Activated naive CD4-positive, alpha-beta T cell treated with anti-CD3 and anti-CD28 coated beads, Interleukin-2, amount 10 ng/mL, durations not matched to agents 7 days and 5 days (primary cell): ENCODE measurements at regions not wholly inside any gene's neighbourhood (a gene's known extent, or its start where the extent isn't known, plus 50 kb on each side); places are given as distances from the start of the nearest gene placed in this dataset.

Source experiments
- CTCF ChIA-PET: fragments of 350-600 bp; sonication (Branson Sonifier 250); formaldehyde crosslinking; loops from one replicate; lab custom pipeline; 2021; ENCODE audit warnings: antibody characterized with exemption; lab: Charles Lee
- DNase-seq: peaks from one replicate; pipeline ENCODE4 v3.0.0-alpha.2; 2020
- H3K27ac Mint-ChIP-seq: one replicate; pipeline ENCODE4 v1.8.0; 2021; ENCODE audit warnings: mild to moderate bottlenecking, moderate library complexity, mixed read lengths
- H3K27me3 Mint-ChIP-seq: one replicate; pipeline ENCODE4 v1.8.0; 2021; ENCODE audit warnings: mild to moderate bottlenecking, mixed read lengths
- H3K36me3 Mint-ChIP-seq: one replicate; pipeline ENCODE4 v1.8.0; 2021; ENCODE audit warnings: mixed read lengths
- H3K4me1 Mint-ChIP-seq: one replicate; pipeline ENCODE4 v1.8.0; 2021; ENCODE audit warnings: mixed read lengths
- H3K4me3 Mint-ChIP-seq: one replicate; pipeline ENCODE4 v1.8.0; 2021; ENCODE audit warnings: mild to moderate bottlenecking, moderate library complexity, mixed read lengths
- H3K9me3 Mint-ChIP-seq: one replicate; pipeline ENCODE4 v1.8.0; 2021; ENCODE audit warnings: mixed read lengths

- Mint-ChIP-seq H3K27me3 (no peaks in the 10 kb centered on the region), H3K4me3 (no peak overlapping the region), H3K9me3 (peaks cover 3% of the 10 kb centered on the region), H3K4me1 (peaks cover 9% of the 10 kb centered on the region), H3K27ac (no peak overlapping the region), H3K36me3 (peaks cover 2% of the 10 kb centered on the region)
- CTCF ChIA-PET, result no interaction called here
- no peak for DNase-seq
Measured at GRCh38 chrX:78527818-78528217, 131.3 kb downstream of the RTL3 start.

- peaks cover 2% of the 10 kb centered on the region for H3K36me3 Mint-ChIP-seq
- CTCF ChIA-PET, result no interaction called here
- no peak overlapping the region for H3K4me3 Mint-ChIP-seq
- no peak overlapping the region for H3K27ac Mint-ChIP-seq
- peaks cover 6% of the 10 kb centered on the region for H3K4me1 Mint-ChIP-seq
- peaks cover 3% of the 10 kb centered on the region for H3K9me3 Mint-ChIP-seq
- H3K27me3 Mint-ChIP-seq, result no peaks in the 10 kb centered on the region
- DNase-seq, result no peak
Measured at GRCh38 chrX:78527263-78527662, 131.9 kb downstream of the RTL3 start.

- Mint-ChIP-seq H3K4me3 (no peak overlapping the region), H3K4me1 (peaks cover 16% of the 10 kb centered on the region), H3K27ac (no peak overlapping the region), H3K36me3 (peaks cover 9% of the 10 kb centered on the region), H3K9me3 (peaks cover 8% of the 10 kb centered on the region), H3K27me3 (no peaks in the 10 kb centered on the region)
- CTCF ChIA-PET, result no interaction called here
- no peak for DNase-seq
Measured at GRCh38 chrX:78522601-78523000, 136.5 kb downstream of the RTL3 start.

- CTCF ChIA-PET, result no interaction called here
- H3K9me3 Mint-ChIP-seq, result peaks cover 15% of the 10 kb centered on the region
- peaks cover 19% of the 10 kb centered on the region for H3K36me3 Mint-ChIP-seq
- H3K27me3 Mint-ChIP-seq, result no peaks in the 10 kb centered on the region
- DNase-seq, result peak; percentile 71
- H3K4me3 Mint-ChIP-seq, result peak overlapping the region; percentile 4
- H3K4me1 Mint-ChIP-seq, result peaks cover 49% of the 10 kb centered on the region
- peak overlapping the region; percentile 94 for H3K27ac Mint-ChIP-seq
Measured at GRCh38 chrX:78517124-78517523, 142.0 kb downstream of the RTL3 start.

- CTCF ChIA-PET, result no interaction called here
- DNase-seq, result no peak
- Mint-ChIP-seq H3K27ac (peak overlapping the region; percentile 58), H3K4me3 (no peak overlapping the region), H3K27me3 (no peaks in the 10 kb centered on the region), H3K4me1 (peaks cover 49% of the 10 kb centered on the region), H3K36me3 (peaks cover 23% of the 10 kb centered on the region), H3K9me3 (peaks cover 26% of the 10 kb centered on the region)
Measured at GRCh38 chrX:78514852-78515251, 144.3 kb downstream of the RTL3 start.

- Mint-ChIP-seq H3K36me3 (peaks cover 24% of the 10 kb centered on the region), H3K27me3 (no peaks in the 10 kb centered on the region), H3K4me1 (peaks cover 47% of the 10 kb centered on the region), H3K9me3 (peaks cover 31% of the 10 kb centered on the region), H3K4me3 (no peak overlapping the region), H3K27ac (no peak overlapping the region)
- no peak for DNase-seq
- CTCF ChIA-PET, result no interaction called here
Measured at GRCh38 chrX:78513971-78514738, 145.0 kb downstream of the RTL3 start.

- CTCF ChIA-PET, result no interaction called here
- Mint-ChIP-seq H3K27ac (no peak overlapping the region), H3K9me3 (peaks cover 25% of the 10 kb centered on the region), H3K36me3 (peaks cover 8% of the 10 kb centered on the region), H3K4me1 (peaks cover 5% of the 10 kb centered on the region), H3K27me3 (no peaks in the 10 kb centered on the region), H3K4me3 (no peak overlapping the region)
- no peak for DNase-seq
Measured at GRCh38 chrX:78506248-78506647, 152.9 kb downstream of the RTL3 start.

- Mint-ChIP-seq H3K36me3 (no peaks in the 10 kb centered on the region), H3K4me1 (peaks cover 8% of the 10 kb centered on the region), H3K27ac (no peak overlapping the region), H3K9me3 (peaks cover 4% of the 10 kb centered on the region), H3K4me3 (no peak overlapping the region), H3K27me3 (no peaks in the 10 kb centered on the region)
- CTCF ChIA-PET, result no interaction called here
- no peak for DNase-seq
Measured at GRCh38 chrX:78496483-78496882, 162.6 kb downstream of the RTL3 start.

GRCh38 chrX:78493180-78493579 is 165.8 kb upstream of the CYSLTR1 start:
- H3K9me3 Mint-ChIP-seq, result peaks cover 5% of the 10 kb centered on the region
- CTCF ChIA-PET, result no interaction called here
- H3K4me3 Mint-ChIP-seq, result no peak overlapping the region
- no peaks in the 10 kb centered on the region for H3K36me3 Mint-ChIP-seq
- no peak overlapping the region for H3K27ac Mint-ChIP-seq
- peaks cover 8% of the 10 kb centered on the region for H3K4me1 Mint-ChIP-seq
- H3K27me3 Mint-ChIP-seq, result no peaks in the 10 kb centered on the region
- DNase-seq, result no peak

GRCh38 chrX:78476701-78477100 is 149.3 kb upstream of the CYSLTR1 start:
- no peak for DNase-seq
- no peak overlapping the region for H3K27ac Mint-ChIP-seq
- H3K27me3 Mint-ChIP-seq, result no peaks in the 10 kb centered on the region
- peaks cover 2% of the 10 kb centered on the region for H3K9me3 Mint-ChIP-seq
- no peak overlapping the region for H3K4me3 Mint-ChIP-seq
- H3K4me1 Mint-ChIP-seq, result no peaks in the 10 kb centered on the region
- no peaks in the 10 kb centered on the region for H3K36me3 Mint-ChIP-seq
- CTCF ChIA-PET, result no interaction called here

GRCh38 chrX:78456909-78457308 is 129.5 kb upstream of the CYSLTR1 start:
- H3K27me3 Mint-ChIP-seq, result no peaks in the 10 kb centered on the region
- no peak overlapping the region for H3K27ac Mint-ChIP-seq
- H3K4me1 Mint-ChIP-seq, result no peaks in the 10 kb centered on the region
- CTCF ChIA-PET, result interaction anchor here (1.3 kb wide), 1 partner anchor 257 kb away, joined by 3 read pairs; no protein-coding TSS in a partner anchor
- H3K36me3 Mint-ChIP-seq, result no peaks in the 10 kb centered on the region
- no peak for DNase-seq
- H3K9me3 Mint-ChIP-seq, result peaks cover 4% of the 10 kb centered on the region
- H3K4me3 Mint-ChIP-seq, result no peak overlapping the region

GRCh38 chrX:78455901-78456300 is 128.5 kb upstream of the CYSLTR1 start:
- no peak for DNase-seq
- H3K4me1 Mint-ChIP-seq, result no peaks in the 10 kb centered on the region

GRCh38 chrX:78452356-78452755 is 124.9 kb upstream of the CYSLTR1 start:
- CTCF ChIA-PET, result no interaction called here
- no peak for DNase-seq
- H3K4me3 Mint-ChIP-seq, result no peak overlapping the region
- H3K4me1 Mint-ChIP-seq, result no peaks in the 10 kb centered on the region
- no peaks in the 10 kb centered on the region for H3K27me3 Mint-ChIP-seq
- peaks cover 2% of the 10 kb centered on the region for H3K36me3 Mint-ChIP-seq
- H3K27ac Mint-ChIP-seq, result no peak overlapping the region
- peaks cover 8% of the 10 kb centered on the region for H3K9me3 Mint-ChIP-seq

More at GRCh38 chrX:78455901-78456300, 128.5 kb upstream of the CYSLTR1 start:
- H3K4me3 Mint-ChIP-seq, result no peak overlapping the region
- no peaks in the 10 kb centered on the region for H3K36me3 Mint-ChIP-seq
- no peaks in the 10 kb centered on the region for H3K27me3 Mint-ChIP-seq
- H3K9me3 Mint-ChIP-seq, result peaks cover 2% of the 10 kb centered on the region
- CTCF ChIA-PET, result no interaction called here
- no peak overlapping the region for H3K27ac Mint-ChIP-seq

- DNase-seq, result no peak
- Mint-ChIP-seq H3K27ac (no peak overlapping the region), H3K4me1 (peaks cover 5% of the 10 kb centered on the region), H3K4me3 (no peak overlapping the region), H3K27me3 (no peaks in the 10 kb centered on the region), H3K36me3 (no peaks in the 10 kb centered on the region), H3K9me3 (no peaks in the 10 kb centered on the region)
- CTCF ChIA-PET, result no interaction called here
Measured at GRCh38 chrX:78437621-78438020, 110.2 kb upstream of the CYSLTR1 start.

- Mint-ChIP-seq H3K4me1 (peaks cover 3% of the 10 kb centered on the region), H3K9me3 (peaks cover 2% of the 10 kb centered on the region), H3K4me3 (no peak overlapping the region), H3K27ac (no peak overlapping the region), H3K36me3 (no peaks in the 10 kb centered on the region), H3K27me3 (no peaks in the 10 kb centered on the region)
- CTCF ChIA-PET, result no interaction called here
- no peak for DNase-seq
Measured at GRCh38 chrX:78429172-78429571, 101.8 kb upstream of the CYSLTR1 start.
